ENCODE measurements at regions not wholly inside any gene's neighbourhood (a gene's known extent, or its start where the extent isn't known, plus 50 kb on each side); places are given as distances from the start of the nearest gene placed in this dataset.
A peak's percentile ranks its signal among the peaks of the same experiment; 100 is the strongest.
"Not testable (repeated sequence)": the region's sequence is repeated elsewhere in the genome, so short reads cannot be mapped to it uniquely, and the experiment has no call there.

DNA sequence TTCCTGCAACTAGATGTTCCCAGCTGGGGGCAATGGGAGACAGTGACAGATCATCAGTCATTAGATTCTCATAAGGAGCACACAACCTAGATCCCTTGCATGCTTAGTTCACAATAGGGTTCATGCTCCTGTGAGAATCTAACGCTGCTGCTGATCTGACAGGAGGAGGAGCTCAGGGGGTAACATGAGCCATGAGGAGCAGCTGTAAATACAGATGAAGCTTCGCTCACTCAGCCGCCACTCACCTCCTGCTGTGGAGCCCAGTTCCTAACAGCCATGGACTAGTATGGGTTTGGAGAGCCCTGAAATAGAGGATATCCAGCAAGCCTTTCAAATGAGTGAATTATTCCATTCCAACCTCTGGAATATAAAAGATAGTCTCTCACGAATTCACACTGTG, 137.0 kb upstream of the NIPA1 start:
- not testable (repeated sequence) for H3K4me3 ChIP-seq, DNase-seq, H3K36me3 ChIP-seq, H3K9me3 ChIP-seq, H3K27me3 ChIP-seq

- not testable (repeated sequence) for DNase-seq, H3K9me3 ChIP-seq, H3K27me3 ChIP-seq, H3K4me3 ChIP-seq, H3K36me3 ChIP-seq
Observed at GRCh38 chr15:22651179-22651578, 135.3 kb upstream of the NIPA1 start.

DNA sequence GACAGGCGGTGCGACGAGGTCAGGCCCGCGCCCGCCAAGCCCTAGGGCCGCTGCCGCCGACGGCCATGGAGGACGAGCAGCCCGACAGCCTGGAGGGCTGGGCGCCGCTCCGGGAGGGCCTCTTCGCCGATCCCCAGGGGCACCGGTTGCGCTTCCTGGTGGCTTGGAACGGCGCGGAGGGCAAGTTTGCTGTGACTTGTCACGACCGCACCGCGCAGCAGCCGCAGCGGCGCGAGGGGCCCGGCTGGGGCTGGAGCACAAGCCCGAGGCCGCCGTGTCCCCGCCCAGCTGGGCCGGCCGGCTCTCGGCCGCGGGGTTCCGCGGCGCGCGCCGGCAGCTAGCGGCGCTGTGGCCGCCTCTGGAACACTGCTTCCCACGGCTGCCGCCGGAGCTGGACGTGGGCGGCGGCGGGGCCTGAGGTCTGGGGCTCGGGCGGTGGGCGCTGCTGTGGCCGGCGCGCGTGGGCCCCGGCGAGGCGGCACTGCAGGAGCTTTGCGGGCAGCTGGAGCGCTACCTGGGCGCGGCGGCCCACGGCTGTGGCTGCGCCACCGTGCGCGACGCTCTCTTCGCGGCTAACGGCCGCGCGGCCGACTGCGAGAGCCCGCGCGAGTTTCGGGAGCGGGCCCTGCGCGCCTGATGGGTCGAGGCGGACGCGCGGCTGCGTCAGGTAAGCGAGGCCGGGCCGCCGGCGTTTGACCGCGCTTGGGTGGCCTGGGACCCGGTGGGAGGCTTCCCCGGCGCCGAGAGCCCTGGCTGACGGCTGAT, 122.0 kb upstream of the NIPA1 start:
- H3K4me3 ChIP-seq = peak overlapping the region; percentile 56
- not testable (repeated sequence) for H3K36me3 ChIP-seq, H3K9me3 ChIP-seq, H3K27me3 ChIP-seq
- peak; percentile 37 for DNase-seq

- H3K9me3 ChIP-seq, H3K27me3 ChIP-seq: not testable (repeated sequence)
- DNase-seq = peak; percentile 65
Observed at GRCh38 chr15:22665059-22665702, 121.3 kb upstream of the NIPA1 start.

GRCh38 chr15:22665711-22666110, 120.7 kb upstream of the NIPA1 start:
- H3K36me3 ChIP-seq, H3K27me3 ChIP-seq, DNase-seq, H3K9me3 ChIP-seq: not testable (repeated sequence)
- peak overlapping the region; percentile 56 for H3K4me3 ChIP-seq

More at GRCh38 chr15:22665059-22665702, 121.3 kb upstream of the NIPA1 start:
- peak overlapping the region; percentile 56 for H3K4me3 ChIP-seq
- not testable (repeated sequence) for H3K36me3 ChIP-seq

DNA sequence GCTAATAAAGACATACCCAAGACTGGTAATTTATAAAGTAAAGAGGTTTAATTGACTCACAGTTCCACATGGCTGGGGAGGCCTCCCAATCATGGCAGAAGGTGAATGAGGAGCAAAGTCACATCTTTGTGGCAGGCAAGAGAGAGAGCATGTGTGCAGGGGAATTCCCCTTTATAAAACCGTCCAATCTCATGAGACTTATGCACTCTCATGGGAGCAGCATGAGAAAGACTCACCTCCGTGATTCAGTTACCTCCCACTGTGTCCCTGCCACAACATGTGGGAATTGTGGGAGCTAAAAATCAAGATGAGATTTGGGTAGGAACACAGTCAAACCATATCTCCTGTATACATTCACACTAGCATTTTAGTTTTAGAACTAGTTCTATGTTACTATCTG, 101.7 kb upstream of the NIPA1 start:
- H3K36me3 ChIP-seq, H3K27me3 ChIP-seq, DNase-seq, H3K4me3 ChIP-seq, H3K9me3 ChIP-seq: not testable (repeated sequence)

- not testable (repeated sequence) for H3K4me3 ChIP-seq, H3K27me3 ChIP-seq, DNase-seq, H3K36me3 ChIP-seq, H3K9me3 ChIP-seq
Observed at GRCh38 chr15:22699881-22700280, 86.6 kb upstream of the NIPA1 start.

- not testable (repeated sequence) for DNase-seq, H3K9me3 ChIP-seq, H3K27me3 ChIP-seq, H3K36me3 ChIP-seq, H3K4me3 ChIP-seq
Observed at GRCh38 chr15:22710831-22711341, 75.6 kb upstream of the NIPA1 start.

- not testable (repeated sequence) for H3K27me3 ChIP-seq, H3K9me3 ChIP-seq, H3K36me3 ChIP-seq, DNase-seq
- peak overlapping the region; percentile 41 for H3K4me3 ChIP-seq
Observed at GRCh38 chr15:22713933-22714332, 72.5 kb upstream of the NIPA1 start.

GRCh38 chr15:22714358-22715132, 71.9 kb upstream of the NIPA1 start:
- DNase-seq = peak; percentile 49
- not testable (repeated sequence) for H3K27me3 ChIP-seq, H3K9me3 ChIP-seq, H3K36me3 ChIP-seq
- H3K4me3 ChIP-seq = peak overlapping the region; percentile 44

- H3K27me3 ChIP-seq, H3K9me3 ChIP-seq, H3K36me3 ChIP-seq: not testable (repeated sequence)
- H3K4me3 ChIP-seq = peak overlapping the region; percentile 44
- DNase-seq = peak; percentile 7
Observed at GRCh38 chr15:22715133-22715845, 71.2 kb upstream of the NIPA1 start.

GRCh38 chr15:22719980-22720379, 66.5 kb upstream of the NIPA1 start:
- not testable (repeated sequence) for H3K36me3 ChIP-seq, DNase-seq, H3K27me3 ChIP-seq, H3K9me3 ChIP-seq, H3K4me3 ChIP-seq

- not testable (repeated sequence) for DNase-seq, H3K9me3 ChIP-seq, H3K27me3 ChIP-seq, H3K4me3 ChIP-seq, H3K36me3 ChIP-seq
Observed at GRCh38 chr15:22726104-22726503, 60.3 kb upstream of the NIPA1 start.

- DNase-seq, H3K9me3 ChIP-seq, H3K36me3 ChIP-seq, H3K4me3 ChIP-seq, H3K27me3 ChIP-seq: not testable (repeated sequence)
Observed at GRCh38 chr15:22735067-22735466, 51.4 kb upstream of the NIPA1 start.

DNA sequence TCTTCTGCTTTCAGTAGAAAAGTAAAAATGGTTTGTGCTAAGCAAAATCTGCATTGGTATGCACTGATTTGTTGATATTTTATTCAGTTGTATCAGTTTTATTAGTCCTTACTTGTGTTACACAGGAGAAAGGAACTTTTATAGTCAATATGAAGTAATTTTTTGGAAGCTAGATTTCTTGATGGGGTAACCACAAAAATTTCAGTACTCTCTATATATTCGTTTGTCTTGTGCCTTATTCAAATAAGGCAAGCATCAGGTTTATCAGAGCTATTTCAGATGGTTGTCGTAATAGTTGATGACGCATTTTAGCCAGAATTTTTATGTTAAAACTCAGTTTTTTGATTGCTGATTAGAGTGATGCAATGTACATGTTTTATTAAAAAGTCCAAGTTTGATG, 50.7 kb upstream of the NIPA1 start:
- H3K36me3 ChIP-seq = no peaks in the 10 kb centered on the region
- H3K27me3 ChIP-seq = no peaks in the 10 kb centered on the region
- DNase-seq = no peak
- no peaks in the 10 kb centered on the region for H3K9me3 ChIP-seq
- H3K4me3 ChIP-seq = no peak overlapping the region

DNA sequence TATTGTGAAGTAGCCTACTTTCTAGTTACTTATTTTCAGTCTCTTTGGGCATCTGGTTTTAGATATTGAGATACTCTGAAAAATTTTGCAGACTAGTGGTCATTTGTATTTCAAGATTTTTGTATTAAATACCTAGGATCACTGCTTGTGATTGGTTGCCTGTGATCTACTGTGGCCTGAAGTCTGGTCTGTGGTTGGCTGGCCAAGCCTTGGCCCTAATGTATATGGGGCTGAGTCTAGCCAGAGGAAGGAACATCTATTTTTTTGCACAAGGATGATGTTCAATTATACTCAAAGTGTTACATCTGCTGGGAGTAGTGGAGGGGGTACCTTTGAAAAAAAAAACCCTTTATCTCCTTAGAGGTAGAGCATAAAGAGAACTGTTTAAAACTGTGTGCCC, 50.2 kb upstream of the NIPA1 start:
- H3K9me3 ChIP-seq, H3K36me3 ChIP-seq, DNase-seq, H3K27me3 ChIP-seq, H3K4me3 ChIP-seq: not testable (repeated sequence)
